DMS 273 (cell line): ENCODE measurements at regions not wholly inside any gene's neighbourhood (a gene's known extent, or its start where the extent isn't known, plus 50 kb on each side); places are given as distances from the start of the nearest gene placed in this dataset.

Experiments used
- DNase-seq: peaks from one replicate; lab custom pipeline; 2025; ENCODE audit not compliant: unreplicated experiment; lab: John Stamatoyannopoulos, UW

- peak; percentile 10 for DNase-seq
Observed at GRCh38 chr7:142420554-142421362, 162.9 kb upstream of the PRSS58 start.

- no peak for DNase-seq
Observed at GRCh38 chr7:142418326-142418725, 160.5 kb upstream of the PRSS58 start.

GRCh38 chr7:142414915-142415314 is 157.1 kb upstream of the PRSS58 start:
- no peak for DNase-seq

GRCh38 chr7:142414135-142414534 is 156.3 kb upstream of the PRSS58 start:
- no peak for DNase-seq

- no peak for DNase-seq
Observed at GRCh38 chr7:142413280-142414000, 155.6 kb upstream of the PRSS58 start.

GRCh38 chr7:142412551-142413193 is 154.8 kb upstream of the PRSS58 start:
- peak; percentile 60 for DNase-seq

GRCh38 chr7:142409471-142409870 is 151.6 kb upstream of the PRSS58 start:
- no peak for DNase-seq

- DNase-seq, result no peak
Observed at GRCh38 chr7:142408794-142409193, 150.9 kb upstream of the PRSS58 start.

- no peak for DNase-seq
Observed at GRCh38 chr7:142407939-142408570, 150.2 kb upstream of the PRSS58 start.

- no peak for DNase-seq
Observed at GRCh38 chr7:142405122-142405765, 147.4 kb upstream of the PRSS58 start.

GRCh38 chr7:142401951-142402350 is 144.1 kb upstream of the PRSS58 start:
- no peak for DNase-seq

- no peak for DNase-seq
Observed at GRCh38 chr7:142400042-142400533, 142.2 kb upstream of the PRSS58 start.

GRCh38 chr7:142391191-142391992 is 133.5 kb upstream of the PRSS58 start:
- peak; percentile 20 for DNase-seq

GRCh38 chr7:142389544-142389943 is 131.7 kb upstream of the PRSS58 start:
- no peak for DNase-seq

GRCh38 chr7:142385491-142386340 is 127.9 kb upstream of the PRSS58 start:
- peak; percentile 67 for DNase-seq

- DNase-seq, result no peak
Observed at GRCh38 chr7:142384493-142384922, 126.7 kb upstream of the PRSS58 start.

GRCh38 chr7:142383841-142384492 is 126.1 kb upstream of the PRSS58 start:
- DNase-seq, result no peak

GRCh38 chr7:142381727-142382390 is 124.0 kb upstream of the PRSS58 start:
- no peak for DNase-seq
